Neural cell (in vitro differentiated cells): ENCODE measurements at regions not wholly inside any gene's neighbourhood (a gene's known extent, or its start where the extent isn't known, plus 50 kb on each side); places are given as distances from the start of the nearest gene placed in this dataset.

Experiments used
- EP300 ChIP-seq: fragments of 450-650 bp; conservative IDR thresholded peaks from 2 replicates; pipeline ENCODE4 v1.6.1; 2014; ENCODE audit warnings: antibody characterized with exemption, mild to moderate bottlenecking, moderate library complexity; ENCODE audit not compliant: poor library complexity, severe bottlenecking
- EZH2 ChIP-seq: fragments of 200-600, 300-800 bp; shearing (Covaris generic), sonication (generic); IDR thresholded peaks from 2 replicates; pipeline ENCODE4 v1.6.1; 2014; ENCODE audit warnings: antibody characterized with exemption, low read length, borderline replicate concordance, mild to moderate bottlenecking; ENCODE audit not compliant: insufficient read depth, poor library complexity, severe bottlenecking
- POLR2AphosphoS5 ChIP-seq: IDR thresholded peaks from 2 replicates; pipeline ENCODE4 v1.6.1; 2012
- TF ChIP-seq, protein P1 (sequence below): fragments of 450-650 bp; IDR thresholded peaks from 2 replicates; pipeline ENCODE4 v1.5.1; 2014; ENCODE audit warnings: antibody characterized with exemption, mild to moderate bottlenecking, moderate library complexity; ENCODE audit not compliant: poor library complexity, severe bottlenecking
- TF ChIP-seq, protein P2 (sequence below): IDR thresholded peaks from 2 replicates; pipeline ENCODE4 v1.6.1; 2012; ENCODE audit warnings: borderline replicate concordance

- TF ChIP-seq, protein P1, sequence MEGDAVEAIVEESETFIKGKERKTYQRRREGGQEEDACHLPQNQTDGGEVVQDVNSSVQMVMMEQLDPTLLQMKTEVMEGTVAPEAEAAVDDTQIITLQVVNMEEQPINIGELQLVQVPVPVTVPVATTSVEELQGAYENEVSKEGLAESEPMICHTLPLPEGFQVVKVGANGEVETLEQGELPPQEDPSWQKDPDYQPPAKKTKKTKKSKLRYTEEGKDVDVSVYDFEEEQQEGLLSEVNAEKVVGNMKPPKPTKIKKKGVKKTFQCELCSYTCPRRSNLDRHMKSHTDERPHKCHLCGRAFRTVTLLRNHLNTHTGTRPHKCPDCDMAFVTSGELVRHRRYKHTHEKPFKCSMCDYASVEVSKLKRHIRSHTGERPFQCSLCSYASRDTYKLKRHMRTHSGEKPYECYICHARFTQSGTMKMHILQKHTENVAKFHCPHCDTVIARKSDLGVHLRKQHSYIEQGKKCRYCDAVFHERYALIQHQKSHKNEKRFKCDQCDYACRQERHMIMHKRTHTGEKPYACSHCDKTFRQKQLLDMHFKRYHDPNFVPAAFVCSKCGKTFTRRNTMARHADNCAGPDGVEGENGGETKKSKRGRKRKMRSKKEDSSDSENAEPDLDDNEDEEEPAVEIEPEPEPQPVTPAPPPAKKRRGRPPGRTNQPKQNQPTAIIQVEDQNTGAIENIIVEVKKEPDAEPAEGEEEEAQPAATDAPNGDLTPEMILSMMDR = no peak
- TF ChIP-seq EP300 (no peak), EZH2 (no peak), POLR2AphosphoS5 (no peak)
- TF ChIP-seq, protein P2, sequence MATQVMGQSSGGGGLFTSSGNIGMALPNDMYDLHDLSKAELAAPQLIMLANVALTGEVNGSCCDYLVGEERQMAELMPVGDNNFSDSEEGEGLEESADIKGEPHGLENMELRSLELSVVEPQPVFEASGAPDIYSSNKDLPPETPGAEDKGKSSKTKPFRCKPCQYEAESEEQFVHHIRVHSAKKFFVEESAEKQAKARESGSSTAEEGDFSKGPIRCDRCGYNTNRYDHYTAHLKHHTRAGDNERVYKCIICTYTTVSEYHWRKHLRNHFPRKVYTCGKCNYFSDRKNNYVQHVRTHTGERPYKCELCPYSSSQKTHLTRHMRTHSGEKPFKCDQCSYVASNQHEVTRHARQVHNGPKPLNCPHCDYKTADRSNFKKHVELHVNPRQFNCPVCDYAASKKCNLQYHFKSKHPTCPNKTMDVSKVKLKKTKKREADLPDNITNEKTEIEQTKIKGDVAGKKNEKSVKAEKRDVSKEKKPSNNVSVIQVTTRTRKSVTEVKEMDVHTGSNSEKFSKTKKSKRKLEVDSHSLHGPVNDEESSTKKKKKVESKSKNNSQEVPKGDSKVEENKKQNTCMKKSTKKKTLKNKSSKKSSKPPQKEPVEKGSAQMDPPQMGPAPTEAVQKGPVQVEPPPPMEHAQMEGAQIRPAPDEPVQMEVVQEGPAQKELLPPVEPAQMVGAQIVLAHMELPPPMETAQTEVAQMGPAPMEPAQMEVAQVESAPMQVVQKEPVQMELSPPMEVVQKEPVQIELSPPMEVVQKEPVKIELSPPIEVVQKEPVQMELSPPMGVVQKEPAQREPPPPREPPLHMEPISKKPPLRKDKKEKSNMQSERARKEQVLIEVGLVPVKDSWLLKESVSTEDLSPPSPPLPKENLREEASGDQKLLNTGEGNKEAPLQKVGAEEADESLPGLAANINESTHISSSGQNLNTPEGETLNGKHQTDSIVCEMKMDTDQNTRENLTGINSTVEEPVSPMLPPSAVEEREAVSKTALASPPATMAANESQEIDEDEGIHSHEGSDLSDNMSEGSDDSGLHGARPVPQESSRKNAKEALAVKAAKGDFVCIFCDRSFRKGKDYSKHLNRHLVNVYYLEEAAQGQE = no peak
Observed at GRCh38 chr4:186878203-186878776, 154.6 kb upstream of the FAT1 start.
